GM12878 (cell line): ENCODE measurements at regions not wholly inside any gene's neighbourhood (a gene's known extent, or its start where the extent isn't known, plus 50 kb on each side); places are given as distances from the start of the nearest gene placed in this dataset.

ENCODE experiments used
- ATAC-seq: fragments of 200-7000 bp; cut with Tn5 transposase; 3 replicates; pipeline ENCODE4 v1.9.1; 2020; ENCODE audit warnings: mild to moderate bottlenecking, moderate library complexity
- BruUV-seq: library from RNA; stranded (reverse); fragments of 400-500 nt; replicated peaks from 2 replicates; lab custom pipeline; 2021; lab: Mats Ljungman, UMichigan
- CTCF ChIA-PET: fragments of 300-600 bp; sonication (Branson Sonifier 250); formaldehyde crosslinking; extraction: SDS; loops from one replicate; lab custom pipeline; 2021; ENCODE audit warnings: inconsistent platforms; lab: Yijun Ruan, JAX
- POLR2A ChIA-PET: fragments of 350-600 bp; formaldehyde crosslinking; extraction: SDS; loops from one replicate; lab custom pipeline; 2021; ENCODE audit warnings: inconsistent platforms; lab: Charles Lee
- RAD21 ChIA-PET: fragments of 300-600 bp; sonication (Branson Sonifier 250); formaldehyde crosslinking; loops from one replicate; lab custom pipeline; 2023; ENCODE audit warnings: antibody characterized with exemption; ENCODE audit not compliant: unreplicated experiment; lab: Charles Lee
- SMC1A ChIA-PET: fragments of 300-600 bp; sonication (Branson Sonifier 250); formaldehyde crosslinking; loops from one replicate; lab custom pipeline; 2023; ENCODE audit not compliant: unreplicated experiment, uncharacterized antibody; lab: Charles Lee
- DNase-seq: peaks from one replicate; pipeline ENCODE4 v3.0.0-alpha.2; 2011; ENCODE audit warnings: low read depth, low spot score
- FAIRE-seq: peaks from 3 replicates; lab custom pipeline; 2011; peaks lifted over from hg19 to GRCh38; lab: Jason Lieb, UNC
- H2AFZ ChIP-seq: 2 replicates; pipeline ENCODE4 v1.6.0; 2011; ENCODE audit warnings: low read depth, low read length, control low read depth; ENCODE audit not compliant: control insufficient read depth
- H3K27ac ChIP-seq: 2 replicates; pipeline ENCODE4 v1.5.1; 2011; ENCODE audit warnings: control low read depth; ENCODE audit not compliant: control insufficient read depth, insufficient read depth
- H3K27me3 ChIP-seq, 2 experiments: replicated peaks in 1 of 2; 2 replicates each; pipeline versions ENCODE4 v1.6.0 to v1.6.1; 2011; ENCODE audit warnings: low read length in 1 of 2; ENCODE audit not compliant: control insufficient read depth in 2 of 2, insufficient read depth in 2 of 2
- H3K36me3 ChIP-seq, 2 experiments: 2 replicates each; pipeline ENCODE4 v1.5.1; 2011; ENCODE audit warnings: low read length in 1 of 2; ENCODE audit not compliant: control insufficient read depth in 2 of 2, insufficient read depth in 2 of 2
- H3K4me1 ChIP-seq: 2 replicates; pipeline ENCODE4 v1.6.1; 2011; ENCODE audit warnings: mild to moderate bottlenecking, low read length, moderate library complexity, mixed read lengths; ENCODE audit not compliant: control insufficient read depth, insufficient read depth
- H3K4me2 ChIP-seq: 2 replicates; pipeline ENCODE4 v1.6.0; 2011; ENCODE audit warnings: control low read depth; ENCODE audit not compliant: control insufficient read depth, insufficient read depth
- H3K4me3 ChIP-seq: fragments of 200-600 bp; sonication (generic); 2 replicates; pipeline ENCODE4 v1.5.1; 2016
- H3K79me2 ChIP-seq: 2 replicates; pipeline ENCODE4 v1.6.0; 2011; ENCODE audit warnings: low read length; ENCODE audit not compliant: control insufficient read depth, insufficient read depth
- H3K9ac ChIP-seq: 2 replicates; pipeline ENCODE4 v1.8.0; 2011; ENCODE audit warnings: low read length, control low read depth, mixed read lengths; ENCODE audit not compliant: control insufficient read depth, insufficient read depth
- H3K9me3 ChIP-seq: replicated peaks from 3 replicates; pipeline ENCODE4 v1.5.1; 2011; ENCODE audit warnings: mild to moderate bottlenecking, low read length; ENCODE audit not compliant: control insufficient read depth, insufficient read depth
- H4K20me1 ChIP-seq: 2 replicates; pipeline ENCODE4 v1.6.0; 2011; ENCODE audit not compliant: control insufficient read depth, insufficient read depth
- BHLHE40 ChIP-seq, 2 experiments: fragments of 450-650 bp in 1 of 2; IDR thresholded peaks; 2 replicates each; pipeline ENCODE4 v1.6.1; 2011 to 2017; ENCODE audit warnings: low read depth in 2 of 2, borderline replicate concordance in 1 of 2, improper control_type of control experiment in 1 of 2, low read length in 1 of 2, mild to moderate bottlenecking in 1 of 2
- HCFC1 ChIP-seq: fragments of 150-350 bp; IDR thresholded peaks from 2 replicates; pipeline ENCODE4 v1.6.1; 2014; ENCODE audit warnings: low read length
- KAT2A ChIP-seq: conservative IDR thresholded peaks from 2 replicates; pipeline ENCODE4 v1.6.1; 2011; ENCODE audit warnings: low read depth, low read length; ENCODE audit not compliant: control insufficient read depth
- PAX5 ChIP-seq: IDR thresholded peaks from 2 replicates; pipeline ENCODE4 v1.6.1; 2011; ENCODE audit warnings: low read depth, low read length, borderline replicate concordance
- STAT3 ChIP-seq: IDR thresholded peaks from 2 replicates; pipeline ENCODE4 v1.6.1; 2011; ENCODE audit warnings: low read depth, low read length, improper control_type of control experiment
- TARDBP ChIP-seq: IDR thresholded peaks from 2 replicates; pipeline ENCODE4 v1.6.1; 2016; ENCODE audit warnings: borderline replicate concordance
- WGBS: methylation state at CpG from one replicate; pipeline ENCODE4 v1.1.6; 2016; ENCODE audit warnings: low lambda C conversion rate; ENCODE audit not compliant: insufficient replicate concordance, insufficient coverage; ENCODE audit errors: missing lambda C conversion rate; 5-methylcytosine and 5-hydroxymethylcytosine counted together
- in situ Hi-C: fragments of 300-500 bp; cut with MboI; formaldehyde crosslinking; loops from 9 replicates; pipeline ENCODE4 v1.14.3; 2018; ENCODE audit warnings: mixed read lengths
- intact Hi-C: fragments of 100-400 bp; cut with micrococcal nuclease; formaldehyde crosslinking; loops from one replicate; pipeline ENCODE4 v1.14.2; 2022; ENCODE audit not compliant: unreplicated experiment
- TF ChIP-seq, protein P1 (sequence below): fragments of 450-650 bp; conservative IDR thresholded peaks from 2 replicates; pipeline ENCODE4 v1.6.1; 2017; ENCODE audit warnings: mild to moderate bottlenecking, moderate library complexity
- TF ChIP-seq, protein P2 (sequence below): fragments of 450-650 bp; IDR thresholded peaks from 2 replicates; pipeline ENCODE4 v1.6.1; 2016; ENCODE audit warnings: mild to moderate bottlenecking
- TF ChIP-seq, protein P3 (sequence below): fragments of 450-650 bp; IDR thresholded peaks from 2 replicates; pipeline ENCODE4 v1.6.1; 2016; ENCODE audit warnings: mild to moderate bottlenecking

DNA sequence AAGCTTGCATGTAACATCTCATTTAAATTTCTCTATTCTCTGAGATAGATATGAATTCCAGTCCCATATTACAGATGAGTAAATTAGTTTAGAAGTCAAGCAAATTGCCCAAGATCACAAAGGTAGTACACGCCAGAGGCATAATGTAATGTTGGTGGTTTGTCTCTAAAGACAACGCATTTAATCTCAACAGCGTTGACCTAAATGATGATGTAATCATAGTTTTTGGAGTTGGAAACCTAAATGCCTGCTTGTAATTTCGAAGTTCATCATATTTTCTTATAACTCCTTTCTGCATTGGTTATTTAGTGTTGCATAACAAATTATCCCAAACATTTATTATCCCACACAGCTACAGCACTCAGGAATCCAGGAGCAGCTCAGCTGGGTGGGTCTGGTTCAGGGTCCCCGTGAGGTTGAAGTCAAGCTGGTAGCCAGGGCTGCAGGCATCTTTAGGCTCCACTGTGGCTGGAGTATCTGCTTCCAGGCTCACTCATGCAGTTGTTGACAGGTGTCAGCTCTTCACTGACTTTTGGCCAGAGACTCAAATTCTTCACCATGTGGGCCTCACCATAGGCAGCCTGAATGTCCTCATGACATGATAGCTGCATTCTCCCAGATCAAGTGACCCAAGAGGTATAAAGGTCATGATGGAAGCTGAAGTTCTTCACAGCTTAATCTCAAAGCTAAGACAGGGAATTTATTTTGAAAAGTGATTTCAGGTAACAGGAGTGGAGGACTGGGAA, 122.0 kb upstream of the SPTLC3 start (continued):
- TF ChIP-seq HCFC1 (no peak), BHLHE40 (IDR thresholded peaks at IDR 0.05; ENCODE audit: borderline replicate concordance in 1 of 2, low read depth in 2 of 2, low read length in 1 of 2) (no peak)
- TF ChIP-seq, all 136 proteins: peak for 0

DNA sequence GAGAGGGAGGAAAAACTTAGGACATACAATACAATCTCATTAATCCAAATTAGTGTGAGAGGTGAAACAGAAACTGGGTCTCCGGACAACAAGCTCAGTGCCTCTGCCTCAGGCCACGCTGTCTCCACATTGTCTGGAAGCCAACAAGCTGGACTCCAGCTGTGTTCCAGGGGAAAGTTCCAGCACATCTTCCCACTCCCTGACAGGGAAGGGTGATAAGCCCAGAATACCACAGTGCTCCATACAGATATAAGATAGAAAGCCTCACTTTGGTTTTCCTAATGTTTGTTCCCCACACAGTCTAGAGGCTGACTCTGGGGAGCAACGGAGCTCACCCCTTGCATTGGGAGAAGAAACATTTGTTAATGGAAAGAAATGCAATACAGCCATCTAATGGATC, 117.1 kb upstream of the SPTLC3 start:
- Histone ChIP-seq H3K4me2 (no peak overlapping the region), H3K4me3 (no peak overlapping the region), H3K9ac (no peak overlapping the region), H3K79me2 (no peaks in the 10 kb centered on the region), H3K9me3 (no peaks in the 10 kb centered on the region), H4K20me1 (no peaks in the 10 kb centered on the region), H3K27me3 (no peaks in the 10 kb centered on the region), H3K27ac (no peak overlapping the region), H3K4me1 (no peaks in the 10 kb centered on the region), H2AFZ (no peak overlapping the region), H3K36me3 (no peaks in the 10 kb centered on the region)
- no peak for FAIRE-seq
- SMC1A ChIA-PET: no interaction called here
- no TSS peak for BruUV-seq
- TF ChIP-seq STAT3 (no peak), TARDBP (no peak)
- DNase-seq: no peak
- 30% methylated on average over 3 of the region's 3 CpGs for WGBS
- POLR2A ChIA-PET: no interaction called here
- in situ Hi-C loops (no loop called here), intact Hi-C loops (no loop called here)
- RAD21 ChIA-PET: no interaction called here
- CTCF ChIA-PET: interaction anchor here (1.5 kb wide), 1 partner anchor 8 kb away, joined by 3 read pairs; no protein-coding TSS in a partner anchor
- no peak for ATAC-seq

DNA sequence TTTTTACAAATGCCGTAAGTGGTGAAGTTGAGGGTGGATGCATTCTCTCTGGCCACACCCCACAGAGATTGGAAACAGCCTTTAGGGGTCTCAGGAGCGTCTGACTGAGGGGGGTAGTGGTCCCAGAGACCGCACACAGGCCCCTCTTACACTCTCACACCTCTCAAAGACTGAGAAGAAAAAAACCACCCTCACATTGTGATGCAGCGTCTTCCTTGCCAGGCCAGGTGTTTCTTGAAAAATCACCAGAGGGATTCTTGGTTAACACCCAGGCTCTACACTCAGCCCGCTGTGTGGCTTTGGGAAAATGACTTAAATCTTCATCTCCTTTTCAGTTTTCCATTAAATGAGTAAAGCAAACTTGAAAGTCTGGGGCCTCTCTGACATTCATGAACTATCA, 115.8 kb upstream of the SPTLC3 start:
- Histone ChIP-seq H3K36me3 (no peaks in the 10 kb centered on the region), H3K4me3 (no peak overlapping the region), H2AFZ (no peak overlapping the region), H3K9me3 (no peaks in the 10 kb centered on the region), H3K4me2 (no peak overlapping the region), H3K4me1 (no peaks in the 10 kb centered on the region), H3K79me2 (no peaks in the 10 kb centered on the region), H3K9ac (no peak overlapping the region), H3K27ac (no peak overlapping the region), H4K20me1 (no peaks in the 10 kb centered on the region), H3K27me3 (no peaks in the 10 kb centered on the region)
- RAD21 ChIA-PET: no interaction called here
- ATAC-seq (no peak), DNase-seq (no peak), FAIRE-seq (no peak)
- in situ Hi-C loops: no loop called here
- CTCF ChIA-PET: interaction anchor here (1.5 kb wide), 1 partner anchor 10 kb away, joined by 3 read pairs; no protein-coding TSS in a partner anchor
- POLR2A ChIA-PET: no interaction called here
- intact Hi-C loops: no loop called here
- SMC1A ChIA-PET: interaction anchor here (1.0 kb wide), 1 partner anchor 32 kb away, joined by 3 read pairs; no protein-coding TSS in a partner anchor
- no TSS peak for BruUV-seq
- 11% methylated on average over 5 of the region's 5 CpGs for WGBS
- TF ChIP-seq, protein P1, sequence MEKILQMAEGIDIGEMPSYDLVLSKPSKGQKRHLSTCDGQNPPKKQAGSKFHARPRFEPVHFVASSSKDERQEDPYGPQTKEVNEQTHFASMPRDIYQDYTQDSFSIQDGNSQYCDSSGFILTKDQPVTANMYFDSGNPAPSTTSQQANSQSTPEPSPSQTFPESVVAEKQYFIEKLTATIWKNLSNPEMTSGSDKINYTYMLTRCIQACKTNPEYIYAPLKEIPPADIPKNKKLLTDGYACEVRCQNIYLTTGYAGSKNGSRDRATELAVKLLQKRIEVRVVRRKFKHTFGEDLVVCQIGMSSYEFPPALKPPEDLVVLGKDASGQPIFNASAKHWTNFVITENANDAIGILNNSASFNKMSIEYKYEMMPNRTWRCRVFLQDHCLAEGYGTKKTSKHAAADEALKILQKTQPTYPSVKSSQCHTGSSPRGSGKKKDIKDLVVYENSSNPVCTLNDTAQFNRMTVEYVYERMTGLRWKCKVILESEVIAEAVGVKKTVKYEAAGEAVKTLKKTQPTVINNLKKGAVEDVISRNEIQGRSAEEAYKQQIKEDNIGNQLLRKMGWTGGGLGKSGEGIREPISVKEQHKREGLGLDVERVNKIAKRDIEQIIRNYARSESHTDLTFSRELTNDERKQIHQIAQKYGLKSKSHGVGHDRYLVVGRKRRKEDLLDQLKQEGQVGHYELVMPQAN: no peak
- TF ChIP-seq KAT2A (no peak), PAX5 (no peak)
- TF ChIP-seq, protein P2, sequence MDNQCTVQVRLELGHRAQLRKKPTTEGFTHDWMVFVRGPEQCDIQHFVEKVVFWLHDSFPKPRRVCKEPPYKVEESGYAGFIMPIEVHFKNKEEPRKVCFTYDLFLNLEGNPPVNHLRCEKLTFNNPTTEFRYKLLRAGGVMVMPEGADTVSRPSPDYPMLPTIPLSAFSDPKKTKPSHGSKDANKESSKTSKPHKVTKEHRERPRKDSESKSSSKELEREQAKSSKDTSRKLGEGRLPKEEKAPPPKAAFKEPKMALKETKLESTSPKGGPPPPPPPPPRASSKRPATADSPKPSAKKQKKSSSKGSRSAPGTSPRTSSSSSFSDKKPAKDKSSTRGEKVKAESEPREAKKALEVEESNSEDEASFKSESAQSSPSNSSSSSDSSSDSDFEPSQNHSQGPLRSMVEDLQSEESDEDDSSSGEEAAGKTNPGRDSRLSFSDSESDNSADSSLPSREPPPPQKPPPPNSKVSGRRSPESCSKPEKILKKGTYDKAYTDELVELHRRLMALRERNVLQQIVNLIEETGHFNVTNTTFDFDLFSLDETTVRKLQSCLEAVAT: no peak
- TF ChIP-seq, protein P3, sequence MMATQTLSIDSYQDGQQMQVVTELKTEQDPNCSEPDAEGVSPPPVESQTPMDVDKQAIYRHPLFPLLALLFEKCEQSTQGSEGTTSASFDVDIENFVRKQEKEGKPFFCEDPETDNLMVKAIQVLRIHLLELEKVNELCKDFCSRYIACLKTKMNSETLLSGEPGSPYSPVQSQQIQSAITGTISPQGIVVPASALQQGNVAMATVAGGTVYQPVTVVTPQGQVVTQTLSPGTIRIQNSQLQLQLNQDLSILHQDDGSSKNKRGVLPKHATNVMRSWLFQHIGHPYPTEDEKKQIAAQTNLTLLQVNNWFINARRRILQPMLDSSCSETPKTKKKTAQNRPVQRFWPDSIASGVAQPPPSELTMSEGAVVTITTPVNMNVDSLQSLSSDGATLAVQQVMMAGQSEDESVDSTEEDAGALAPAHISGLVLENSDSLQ: no peak
